Putamen (tissue), 1 donor: ENCODE measurements at regions not wholly inside any gene's neighbourhood (a gene's known extent, or its start where the extent isn't known, plus 50 kb on each side); places are given as distances from the start of the nearest gene placed in this dataset.
"Not testable (repeated sequence)": the region's sequence is repeated elsewhere in the genome, so short reads cannot be mapped to it uniquely, and the experiment has no call there.

Experiments
- DNase-seq: peaks from one replicate; pipeline ENCODE4 v3.0.0-alpha.2; 2016; ENCODE audit warnings: low spot score

GRCh38 chr17:54191261-54191660 lies 368.5 kb downstream of the KIF2B start:
- no peak for DNase-seq

GRCh38 chr17:54194268-54194667 lies 371.5 kb downstream of the KIF2B start:
- DNase-seq = no peak

- DNase-seq = no peak
These were observed 374.0 kb downstream of the KIF2B start for GRCh38 chr17:54196751-54197150.

- DNase-seq = not testable (repeated sequence)
These were observed 378.7 kb downstream of the KIF2B start for GRCh38 chr17:54201380-54201779.

- DNase-seq = no peak
These were observed 398.1 kb downstream of the KIF2B start for GRCh38 chr17:54220829-54221228.

GRCh38 chr17:54221499-54221898 lies 398.8 kb downstream of the KIF2B start:
- no peak for DNase-seq

GRCh38 chr17:54235571-54235970 lies 412.8 kb downstream of the KIF2B start:
- DNase-seq = no peak

GRCh38 chr17:54237911-54238515 lies 415.3 kb downstream of the KIF2B start:
- DNase-seq = no peak

- DNase-seq = no peak
These were observed 416.6 kb downstream of the KIF2B start for GRCh38 chr17:54239291-54239690.

GRCh38 chr17:54255696-54256095 lies 433.0 kb downstream of the KIF2B start:
- DNase-seq = no peak

GRCh38 chr17:54256401-54256929 lies 433.7 kb downstream of the KIF2B start:
- DNase-seq = no peak

- DNase-seq = no peak
These were observed 434.7 kb downstream of the KIF2B start for GRCh38 chr17:54257440-54257839.

GRCh38 chr17:54259476-54259875 lies 436.7 kb downstream of the KIF2B start:
- DNase-seq = no peak

- no peak for DNase-seq
These were observed 438.7 kb downstream of the KIF2B start for GRCh38 chr17:54261465-54261864.

GRCh38 chr17:54269881-54270280 lies 447.2 kb downstream of the KIF2B start:
- DNase-seq = no peak

GRCh38 chr17:54270499-54270898 lies 447.8 kb downstream of the KIF2B start:
- DNase-seq = no peak

- DNase-seq = no peak
These were observed 455.1 kb downstream of the KIF2B start for GRCh38 chr17:54277868-54278267.

GRCh38 chr17:54280741-54281140 lies 458.0 kb downstream of the KIF2B start:
- DNase-seq = no peak

- no peak for DNase-seq
These were observed 460.2 kb downstream of the KIF2B start for GRCh38 chr17:54282886-54283285.

GRCh38 chr17:54307351-54307750 lies 484.6 kb downstream of the KIF2B start:
- DNase-seq = no peak

GRCh38 chr17:54324813-54325212 lies 502.1 kb downstream of the KIF2B start:
- no peak for DNase-seq

GRCh38 chr17:54339731-54340130 lies 517.0 kb downstream of the KIF2B start:
- no peak for DNase-seq

GRCh38 chr17:54347495-54347894 lies 524.8 kb downstream of the KIF2B start:
- no peak for DNase-seq

- DNase-seq = no peak
These were observed 525.5 kb downstream of the KIF2B start for GRCh38 chr17:54348234-54348633.
